IPS-15b (cell line): ENCODE measurements at regions not wholly inside any gene's neighbourhood (a gene's known extent, or its start where the extent isn't known, plus 50 kb on each side); places are given as distances from the start of the nearest gene placed in this dataset.

Experiments used
- H3K27me3 ChIP-seq: one replicate; pipeline ENCODE4 v1.6.1; 2013; ENCODE audit warnings: low read length; ENCODE audit not compliant: control insufficient read depth, insufficient read depth
- H3K36me3 ChIP-seq: one replicate; pipeline ENCODE4 v1.6.1; 2013; ENCODE audit warnings: low read length; ENCODE audit not compliant: control insufficient read depth, insufficient read depth
- H3K4me1 ChIP-seq: one replicate; pipeline ENCODE4 v1.6.1; 2013; ENCODE audit warnings: mild to moderate bottlenecking, low read length; ENCODE audit not compliant: control insufficient read depth, insufficient read depth
- H3K4me3 ChIP-seq: one replicate; pipeline ENCODE4 v1.5.1; 2013; ENCODE audit warnings: low read depth, low read length
- H3K9ac ChIP-seq: one replicate; pipeline ENCODE4 v1.6.1; 2013; ENCODE audit warnings: low read depth, mild to moderate bottlenecking, low read length
- H3K9me3 ChIP-seq: one replicate; pipeline ENCODE4 v1.6.1; 2013; ENCODE audit warnings: mild to moderate bottlenecking, low read length; ENCODE audit not compliant: control insufficient read depth, insufficient read depth

DNA sequence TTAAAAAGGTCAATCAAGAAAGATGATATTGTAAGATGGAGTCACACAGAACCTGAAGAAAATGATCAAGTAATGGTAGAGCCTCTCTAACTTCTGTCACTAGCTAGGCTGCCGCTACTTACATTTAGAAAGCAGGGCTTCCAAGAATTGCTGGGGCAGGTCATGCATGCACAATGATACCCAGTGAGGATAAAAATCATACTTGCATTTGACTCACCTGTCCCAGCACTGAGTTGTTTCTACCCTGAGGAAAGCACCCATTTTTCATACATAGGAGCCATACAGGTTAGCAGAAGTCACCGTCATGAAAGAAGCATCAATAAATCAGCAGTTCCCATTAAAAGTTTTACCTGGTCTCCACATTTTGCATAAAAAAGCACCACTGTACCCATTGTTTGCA, 662.3 kb upstream of the FANCL start:
- H3K36me3 ChIP-seq = no peaks in the 10 kb centered on the region
- H3K4me1 ChIP-seq = no peaks in the 10 kb centered on the region
- H3K9me3 ChIP-seq = no peaks in the 10 kb centered on the region
- H3K4me3 ChIP-seq = no peak overlapping the region
- H3K27me3 ChIP-seq = no peaks in the 10 kb centered on the region
- no peak overlapping the region for H3K9ac ChIP-seq

DNA sequence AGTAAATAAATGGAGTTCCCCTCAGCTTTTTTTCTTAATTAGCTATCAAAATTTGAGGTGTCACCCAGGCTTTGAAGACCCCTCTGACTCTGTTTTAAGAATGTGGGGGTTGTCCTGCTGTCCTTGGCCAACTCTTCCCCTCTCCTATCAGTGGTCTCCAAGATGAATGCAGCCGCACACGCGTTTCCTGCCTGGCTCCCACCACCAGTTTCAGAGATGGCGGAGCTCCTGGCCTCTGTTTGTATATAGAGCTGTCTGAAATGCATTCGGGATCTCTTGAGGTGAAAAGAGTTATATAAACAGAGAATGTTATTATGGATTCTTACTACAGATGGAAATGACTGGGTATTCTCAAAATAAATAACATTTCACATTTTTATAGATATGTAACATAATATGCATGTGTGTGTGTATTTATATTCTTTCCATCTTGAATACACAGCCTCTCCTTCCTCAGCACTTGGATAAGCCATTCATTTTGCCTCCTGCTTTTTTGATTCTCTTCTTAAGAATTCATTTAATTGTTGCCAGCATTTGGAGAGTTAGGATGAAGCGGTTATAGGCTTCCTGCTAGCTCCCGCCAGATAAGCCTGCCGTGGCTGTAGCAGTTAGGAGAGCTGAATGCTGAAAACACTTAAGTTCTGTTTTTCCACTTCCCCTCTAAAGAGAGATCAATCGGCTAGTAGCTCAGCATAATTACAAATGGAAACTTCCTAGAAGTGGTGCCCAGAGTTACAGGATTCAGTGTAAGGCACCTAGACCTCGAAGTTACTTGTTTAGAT, 659.3 kb upstream of the FANCL start:
- no peaks in the 10 kb centered on the region for H3K9me3 ChIP-seq
- H3K27me3 ChIP-seq = no peaks in the 10 kb centered on the region
- no peak overlapping the region for H3K4me3 ChIP-seq
- no peaks in the 10 kb centered on the region for H3K4me1 ChIP-seq
- H3K36me3 ChIP-seq = no peaks in the 10 kb centered on the region
- H3K9ac ChIP-seq = no peak overlapping the region

DNA sequence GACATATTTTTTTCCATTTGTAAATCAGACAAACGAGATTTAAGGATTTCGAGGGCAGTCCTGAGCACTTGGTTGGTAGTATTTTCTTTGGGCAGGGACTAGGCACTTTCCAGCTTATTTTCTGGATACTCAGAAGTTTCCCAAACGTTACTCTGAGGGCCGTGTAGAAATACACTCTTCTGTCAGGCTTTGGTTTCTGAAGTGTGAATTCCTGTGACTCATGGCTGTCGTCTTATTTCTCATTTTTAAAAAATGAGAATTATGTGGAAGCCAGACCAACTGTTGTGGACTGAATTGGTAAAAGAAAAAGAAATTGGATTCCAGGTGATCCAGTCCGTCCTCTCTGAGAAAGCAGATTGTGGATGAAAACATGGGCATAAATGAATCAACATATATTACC, 658.6 kb upstream of the FANCL start:
- no peak overlapping the region for H3K4me3 ChIP-seq
- no peaks in the 10 kb centered on the region for H3K36me3 ChIP-seq
- H3K27me3 ChIP-seq = no peaks in the 10 kb centered on the region
- no peaks in the 10 kb centered on the region for H3K9me3 ChIP-seq
- H3K4me1 ChIP-seq = no peaks in the 10 kb centered on the region
- H3K9ac ChIP-seq = no peak overlapping the region

GRCh38 chr2:58896638-58897037, 655.5 kb upstream of the FANCL start:
- Histone ChIP-seq H3K27me3 (no peaks in the 10 kb centered on the region), H3K4me3 (no peak overlapping the region)

GRCh38 chr2:58895857-58896256, 654.7 kb upstream of the FANCL start:
- Histone ChIP-seq H3K36me3 (no peaks in the 10 kb centered on the region), H3K9ac (no peak overlapping the region), H3K9me3 (no peaks in the 10 kb centered on the region), H3K27me3 (no peaks in the 10 kb centered on the region), H3K4me1 (no peaks in the 10 kb centered on the region), H3K4me3 (no peak overlapping the region)

More at GRCh38 chr2:58896638-58897037, 655.5 kb upstream of the FANCL start:
- no peak overlapping the region for H3K9ac ChIP-seq
- no peaks in the 10 kb centered on the region for H3K9me3 ChIP-seq
- H3K36me3 ChIP-seq = no peaks in the 10 kb centered on the region
- no peaks in the 10 kb centered on the region for H3K4me1 ChIP-seq

DNA sequence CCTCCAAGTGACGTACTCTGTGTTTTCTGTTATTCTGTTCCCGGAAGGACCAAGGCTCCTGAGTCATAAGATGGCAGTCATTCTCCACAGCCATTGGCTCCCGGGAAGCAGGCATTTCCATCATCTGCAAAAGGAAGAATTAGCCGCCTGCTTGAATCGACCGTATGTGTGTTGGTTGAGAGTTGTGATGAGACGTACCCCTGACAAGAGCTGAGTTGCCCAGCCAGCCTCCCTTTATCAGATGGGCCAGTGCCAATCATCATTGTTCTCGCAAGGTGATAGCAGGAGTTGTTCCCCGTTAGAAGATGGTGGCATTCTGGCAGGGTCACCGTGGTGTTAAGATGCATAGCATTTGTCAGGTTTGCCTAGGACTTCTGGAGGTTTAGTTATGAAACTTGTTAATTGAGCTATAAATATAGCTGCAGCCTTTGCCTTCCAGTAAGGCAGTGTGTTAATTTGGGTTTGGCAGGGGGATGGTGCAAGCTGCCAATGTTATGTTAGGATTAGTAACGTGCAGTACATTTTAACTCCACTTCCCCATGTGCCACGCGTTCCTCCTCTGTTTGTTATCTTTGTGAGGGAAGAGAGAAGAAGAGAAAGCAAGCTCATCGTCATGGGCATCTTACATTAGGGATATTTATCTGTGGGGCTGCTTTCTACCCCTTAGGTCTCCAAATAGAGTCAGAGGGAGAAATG, 652.7 kb upstream of the FANCL start:
- Histone ChIP-seq H3K27me3 (no peaks in the 10 kb centered on the region), H3K36me3 (no peaks in the 10 kb centered on the region), H3K9ac (no peak overlapping the region), H3K4me1 (no peaks in the 10 kb centered on the region), H3K4me3 (no peak overlapping the region), H3K9me3 (no peaks in the 10 kb centered on the region)

DNA sequence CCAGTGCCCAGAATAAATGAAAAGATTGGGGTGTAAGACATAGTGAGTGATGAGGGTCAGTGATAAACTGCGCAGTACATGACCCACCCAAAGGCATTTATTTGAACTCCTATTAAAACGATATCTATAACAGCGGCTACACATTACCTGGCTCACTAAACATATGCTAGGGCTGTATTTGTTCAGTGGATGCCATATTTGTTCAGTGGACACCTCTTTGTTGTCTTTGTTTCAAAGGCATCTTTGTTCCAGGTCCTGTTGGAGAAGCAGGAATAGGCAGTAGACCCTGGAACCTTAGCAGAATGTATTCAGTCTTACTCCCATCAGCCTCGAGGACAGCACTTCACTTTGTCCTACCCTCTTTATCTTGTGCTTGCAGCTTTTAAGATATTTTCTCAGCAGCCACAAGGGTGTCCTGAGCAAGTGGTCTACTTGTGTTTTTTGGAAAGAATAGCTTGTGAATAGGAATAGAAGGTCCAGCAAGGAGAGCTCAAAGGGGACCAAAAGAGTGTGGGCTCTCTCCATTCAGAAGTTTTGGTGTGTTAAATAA, 650.8 kb upstream of the FANCL start:
- H3K36me3 ChIP-seq = no peaks in the 10 kb centered on the region
- no peaks in the 10 kb centered on the region for H3K27me3 ChIP-seq
- no peaks in the 10 kb centered on the region for H3K9me3 ChIP-seq
- H3K4me1 ChIP-seq = no peaks in the 10 kb centered on the region
- H3K4me3 ChIP-seq = no peak overlapping the region
- no peak overlapping the region for H3K9ac ChIP-seq

- Histone ChIP-seq H3K27me3 (no peaks in the 10 kb centered on the region), H3K36me3 (no peaks in the 10 kb centered on the region), H3K9ac (no peak overlapping the region), H3K4me3 (no peak overlapping the region), H3K4me1 (no peaks in the 10 kb centered on the region), H3K9me3 (no peaks in the 10 kb centered on the region)
These were observed 649.9 kb upstream of the FANCL start for GRCh38 chr2:58890865-58891525.

- Histone ChIP-seq H3K27me3 (no peaks in the 10 kb centered on the region), H3K4me1 (no peaks in the 10 kb centered on the region), H3K9ac (no peak overlapping the region), H3K4me3 (no peak overlapping the region), H3K9me3 (no peaks in the 10 kb centered on the region), H3K36me3 (no peaks in the 10 kb centered on the region)
These were observed 644.9 kb upstream of the FANCL start for GRCh38 chr2:58886009-58886408.

GRCh38 chr2:58879834-58880233, 638.7 kb upstream of the FANCL start:
- H3K4me1 ChIP-seq = no peaks in the 10 kb centered on the region
- H3K27me3 ChIP-seq = no peaks in the 10 kb centered on the region
- no peaks in the 10 kb centered on the region for H3K36me3 ChIP-seq
- no peak overlapping the region for H3K4me3 ChIP-seq
- H3K9me3 ChIP-seq = no peaks in the 10 kb centered on the region
- H3K9ac ChIP-seq = no peak overlapping the region

DNA sequence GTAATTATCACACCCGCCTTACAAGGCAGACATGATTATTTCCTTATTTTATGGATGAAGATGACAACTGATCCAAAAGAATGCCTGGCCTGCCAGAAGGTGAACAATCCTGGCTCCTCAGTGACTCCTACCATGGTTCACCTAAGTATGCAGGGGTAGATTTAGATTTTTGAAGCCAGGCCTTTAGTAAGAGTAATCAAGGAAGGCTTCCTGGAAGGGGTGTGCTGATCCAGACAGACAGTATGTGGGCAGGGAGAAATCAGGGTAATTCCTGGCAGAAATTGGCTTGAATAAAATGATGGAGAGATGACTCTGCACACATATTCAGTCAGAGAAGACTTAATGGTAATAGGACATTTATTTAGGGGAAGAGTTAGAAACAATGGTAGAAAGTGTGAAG, 637.7 kb upstream of the FANCL start:
- Histone ChIP-seq H3K4me1 (no peaks in the 10 kb centered on the region), H3K27me3 (no peaks in the 10 kb centered on the region), H3K36me3 (no peaks in the 10 kb centered on the region)

More for the DNA sequence above, 637.7 kb upstream of the FANCL start:
- Histone ChIP-seq H3K4me3 (no peak overlapping the region), H3K9me3 (no peaks in the 10 kb centered on the region), H3K9ac (no peak overlapping the region)
